ENCODE measurements at regions not wholly inside any gene's neighbourhood (a gene's known extent, or its start where the extent isn't known, plus 50 kb on each side); places are given as distances from the start of the nearest gene placed in this dataset.

DNA sequence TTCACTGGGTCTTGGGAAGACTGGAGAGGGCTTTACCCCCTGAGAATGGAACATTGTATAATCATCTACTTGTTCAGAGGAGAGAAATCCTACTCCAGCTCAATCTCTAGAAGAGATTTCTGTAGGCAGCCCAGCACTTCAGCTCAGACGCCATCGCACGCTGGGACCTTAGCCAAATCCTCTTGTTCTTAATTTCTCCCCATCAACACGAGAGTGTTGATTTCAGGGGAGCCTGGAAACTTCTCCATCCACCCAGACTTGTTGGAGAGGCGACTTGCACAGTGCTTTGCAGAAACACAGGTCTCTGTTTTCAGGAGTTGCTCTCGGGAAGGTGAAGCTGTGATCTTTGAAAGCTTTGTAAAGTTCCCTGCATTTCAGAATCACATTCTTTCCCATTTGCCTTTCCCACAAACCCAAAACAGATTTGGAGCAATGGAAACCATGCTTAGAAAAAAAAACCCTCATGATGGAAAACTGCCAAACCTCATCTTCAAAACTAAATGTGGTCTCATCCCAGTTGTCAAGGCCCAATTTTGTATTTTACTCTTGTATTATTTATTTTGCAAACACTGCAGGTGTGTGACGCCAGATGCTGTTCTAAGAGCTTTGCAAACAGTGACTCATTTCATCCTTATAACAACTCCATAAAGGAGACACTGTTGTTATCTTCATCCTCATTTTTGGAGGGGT, 60.9 kb downstream of the CALML3 start:
- TF ChIP-seq SNAI2 (CRISPR knock-in tag; IDR thresholded peaks at IDR 0.05) (no peak), ZC3H10 (CRISPR knock-in tag; IDR thresholded peaks at IDR 0.05) (no peak), ZNF70 (CRISPR knock-in tag; IDR thresholded peaks at IDR 0.05) (no peak), ARNTL (CRISPR knock-in tag; IDR thresholded peaks at IDR 0.05; ENCODE audit: borderline replicate concordance, low read depth) (no peak), PPARA (CRISPR knock-in tag; IDR thresholded peaks at IDR 0.05; ENCODE audit: borderline replicate concordance) (no peak), RARB (CRISPR knock-in tag; IDR thresholded peaks at IDR 0.05) (no peak), ZFP30 (CRISPR knock-in tag; IDR thresholded peaks at IDR 0.05) (no peak)
- TF ChIP-seq, protein P1, sequence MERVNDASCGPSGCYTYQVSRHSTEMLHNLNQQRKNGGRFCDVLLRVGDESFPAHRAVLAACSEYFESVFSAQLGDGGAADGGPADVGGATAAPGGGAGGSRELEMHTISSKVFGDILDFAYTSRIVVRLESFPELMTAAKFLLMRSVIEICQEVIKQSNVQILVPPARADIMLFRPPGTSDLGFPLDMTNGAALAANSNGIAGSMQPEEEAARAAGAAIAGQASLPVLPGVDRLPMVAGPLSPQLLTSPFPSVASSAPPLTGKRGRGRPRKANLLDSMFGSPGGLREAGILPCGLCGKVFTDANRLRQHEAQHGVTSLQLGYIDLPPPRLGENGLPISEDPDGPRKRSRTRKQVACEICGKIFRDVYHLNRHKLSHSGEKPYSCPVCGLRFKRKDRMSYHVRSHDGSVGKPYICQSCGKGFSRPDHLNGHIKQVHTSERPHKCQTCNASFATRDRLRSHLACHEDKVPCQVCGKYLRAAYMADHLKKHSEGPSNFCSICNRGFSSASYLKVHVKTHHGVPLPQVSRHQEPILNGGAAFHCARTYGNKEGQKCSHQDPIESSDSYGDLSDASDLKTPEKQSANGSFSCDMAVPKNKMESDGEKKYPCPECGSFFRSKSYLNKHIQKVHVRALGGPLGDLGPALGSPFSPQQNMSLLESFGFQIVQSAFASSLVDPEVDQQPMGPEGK (CRISPR knock-in tag; IDR thresholded peaks at IDR 0.05; ENCODE audit: borderline replicate concordance) = no peak
